GM12875 (cell line): ENCODE measurements at regions not wholly inside any gene's neighbourhood (a gene's known extent, or its start where the extent isn't known, plus 50 kb on each side); places are given as distances from the start of the nearest gene placed in this dataset.

Experiments
- H3K4me3 ChIP-seq: one replicate; pipeline ENCODE4 v1.5.1; 2011; ENCODE audit warnings: low read depth, low read length, control low read depth
- TF ChIP-seq, protein P1 (sequence below): IDR thresholded peaks from 2 replicates; pipeline ENCODE4 v1.5.1; 2011; ENCODE audit warnings: low read depth, mild to moderate bottlenecking, control low read depth, inconsistent platforms, low read length, moderate library complexity, borderline replicate concordance; ENCODE audit not compliant: insufficient read depth

DNA sequence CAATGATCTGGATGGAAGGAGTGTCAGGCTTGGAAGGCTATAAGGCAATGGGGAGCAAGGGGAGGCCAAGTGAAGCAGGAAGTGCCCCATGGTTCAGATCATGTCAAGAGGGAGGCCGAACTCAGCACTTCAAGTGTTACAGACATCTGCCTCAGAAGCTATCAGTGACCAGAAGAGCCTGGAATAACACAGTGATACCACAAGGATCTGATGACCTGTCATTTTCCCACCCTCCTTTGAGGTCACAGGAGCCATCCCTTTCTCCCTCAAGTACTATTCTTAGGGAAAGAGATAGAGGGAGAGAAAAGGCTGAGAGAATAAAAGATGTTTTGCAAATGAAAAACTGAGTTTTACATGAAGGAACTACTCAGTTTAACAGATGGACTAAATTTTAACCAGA is 454.8 kb downstream of the CSNK1G3 start:
- TF ChIP-seq, protein P1, sequence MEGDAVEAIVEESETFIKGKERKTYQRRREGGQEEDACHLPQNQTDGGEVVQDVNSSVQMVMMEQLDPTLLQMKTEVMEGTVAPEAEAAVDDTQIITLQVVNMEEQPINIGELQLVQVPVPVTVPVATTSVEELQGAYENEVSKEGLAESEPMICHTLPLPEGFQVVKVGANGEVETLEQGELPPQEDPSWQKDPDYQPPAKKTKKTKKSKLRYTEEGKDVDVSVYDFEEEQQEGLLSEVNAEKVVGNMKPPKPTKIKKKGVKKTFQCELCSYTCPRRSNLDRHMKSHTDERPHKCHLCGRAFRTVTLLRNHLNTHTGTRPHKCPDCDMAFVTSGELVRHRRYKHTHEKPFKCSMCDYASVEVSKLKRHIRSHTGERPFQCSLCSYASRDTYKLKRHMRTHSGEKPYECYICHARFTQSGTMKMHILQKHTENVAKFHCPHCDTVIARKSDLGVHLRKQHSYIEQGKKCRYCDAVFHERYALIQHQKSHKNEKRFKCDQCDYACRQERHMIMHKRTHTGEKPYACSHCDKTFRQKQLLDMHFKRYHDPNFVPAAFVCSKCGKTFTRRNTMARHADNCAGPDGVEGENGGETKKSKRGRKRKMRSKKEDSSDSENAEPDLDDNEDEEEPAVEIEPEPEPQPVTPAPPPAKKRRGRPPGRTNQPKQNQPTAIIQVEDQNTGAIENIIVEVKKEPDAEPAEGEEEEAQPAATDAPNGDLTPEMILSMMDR: no peak
- no peak overlapping the region for H3K4me3 ChIP-seq

- H3K4me3 ChIP-seq: no peak overlapping the region
- TF ChIP-seq, protein P1: no peak
Observed at GRCh38 chr5:123965626-123966025, 453.6 kb downstream of the CSNK1G3 start.

DNA sequence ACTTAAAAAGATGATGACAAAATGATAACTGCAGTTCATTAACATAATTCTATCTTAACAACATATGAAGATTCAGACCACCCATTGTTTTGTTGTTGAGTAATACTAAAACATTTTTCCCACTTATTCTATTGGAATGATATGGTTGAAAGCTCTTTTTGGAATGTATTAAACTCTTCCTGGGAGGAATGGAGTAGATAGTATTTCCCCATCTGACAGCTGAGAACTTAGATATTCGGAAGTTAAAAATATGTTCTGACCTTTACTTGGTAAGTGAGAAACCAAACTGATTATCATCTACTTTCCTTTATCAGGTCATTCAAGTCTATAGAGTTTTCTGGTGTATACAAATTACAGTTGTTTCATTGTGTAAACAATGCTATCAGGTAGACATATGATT is 452.9 kb downstream of the CSNK1G3 start:
- H3K4me3 ChIP-seq: no peak overlapping the region
- TF ChIP-seq, protein P1: no peak

DNA sequence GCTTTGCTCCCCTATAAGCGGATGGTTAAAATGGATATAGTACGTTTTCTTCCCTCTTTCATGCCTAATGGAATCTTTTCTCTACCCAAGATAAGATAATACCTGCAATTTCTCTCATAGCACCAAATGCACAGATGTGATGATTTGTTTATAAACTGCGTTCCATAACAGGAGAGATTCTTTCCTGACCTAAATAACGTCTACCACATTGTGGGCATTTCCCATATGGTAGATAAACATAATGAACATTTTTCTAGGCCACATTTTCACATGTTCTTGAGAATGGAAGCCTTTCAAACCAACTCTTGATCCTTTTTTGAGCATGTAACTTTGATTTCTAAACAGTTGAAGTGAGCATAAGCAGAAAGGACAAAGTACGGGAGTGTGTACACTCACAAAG is 448.5 kb downstream of the CSNK1G3 start:
- H3K4me3 ChIP-seq: no peak overlapping the region
- TF ChIP-seq, protein P1: no peak

- no peak overlapping the region for H3K4me3 ChIP-seq
- TF ChIP-seq, protein P1: no peak
Observed at GRCh38 chr5:123951582-123951977, 439.6 kb downstream of the CSNK1G3 start.

GRCh38 chr5:123950701-123951581 is 439.0 kb downstream of the CSNK1G3 start:
- TF ChIP-seq, protein P1: no peak
- H3K4me3 ChIP-seq: no peak overlapping the region

GRCh38 chr5:123949807-123950340 is 437.9 kb downstream of the CSNK1G3 start:
- TF ChIP-seq, protein P1: no peak

More at GRCh38 chr5:123949807-123950340, 437.9 kb downstream of the CSNK1G3 start:
- no peak overlapping the region for H3K4me3 ChIP-seq
